LNCAP (cell line): ENCODE measurements at regions not wholly inside any gene's neighbourhood (a gene's known extent, or its start where the extent isn't known, plus 50 kb on each side); places are given as distances from the start of the nearest gene placed in this dataset.

Source experiments
- CTCF ChIP-seq: fragments of 450-650 bp; IDR thresholded peaks from 2 replicates; pipeline ENCODE4 v1.5.1; 2017; ENCODE audit warnings: mild to moderate bottlenecking

GRCh38 chrY:11466778-11467177, 1234.3 kb upstream of the USP9Y start:
- peak; percentile 26; the same call in 1 of the 2 replicates for TF ChIP-seq CTCF
